CD14-positive monocyte (primary cell): ENCODE measurements at regions not wholly inside any gene's neighbourhood (a gene's known extent, or its start where the extent isn't known, plus 50 kb on each side); places are given as distances from the start of the nearest gene placed in this dataset.

Source experiments
- DNase-seq, 3 donors: peaks; one replicate each; pipeline ENCODE4 v3.0.0-alpha.2; 2011 to 2022
- H2AFZ ChIP-seq: 2 replicates; pipeline ENCODE4 v1.6.0; 2012; ENCODE audit warnings: mild to moderate bottlenecking, low read depth, low read length, inconsistent platforms; ENCODE audit not compliant: insufficient read depth, poor library complexity, severe bottlenecking
- H3K27ac ChIP-seq, 2 donors: 1 replicate in 1 of 2; 2 replicates in 1 of 2; pipeline ENCODE4 v1.5.1; 2012 to 2013; ENCODE audit warnings: low read length in 2 of 2, control low read depth in 1 of 2, inconsistent platforms in 1 of 2, low read depth in 1 of 2, mild to moderate bottlenecking in 1 of 2
- H3K27me3 ChIP-seq, 2 donors: one replicate each; pipeline versions ENCODE4 v1.6.0 to v1.6.1; 2011 to 2013; ENCODE audit warnings: low read length in 2 of 2; ENCODE audit not compliant: control insufficient read depth in 2 of 2, insufficient read depth in 2 of 2
- H3K36me3 ChIP-seq, 2 donors: replicated peaks in 1 of 2; 1 replicate in 1 of 2; 2 replicates in 1 of 2; pipeline versions ENCODE4 v1.5.1 to v1.6.1; 2012 to 2013; ENCODE audit warnings: low read length in 2 of 2, control low read depth in 1 of 2, inconsistent platforms in 1 of 2, mild to moderate bottlenecking in 1 of 2; ENCODE audit not compliant: insufficient read depth in 2 of 2, control insufficient read depth in 1 of 2
- H3K4me1 ChIP-seq, 2 donors: 1 replicate in 1 of 2; 2 replicates in 1 of 2; pipeline versions ENCODE4 v1.5.1 to v1.6.1; 2012 to 2013; ENCODE audit warnings: low read length in 2 of 2, control low read depth in 1 of 2, inconsistent platforms in 1 of 2, mild to moderate bottlenecking in 1 of 2, moderate library complexity in 1 of 2; ENCODE audit not compliant: insufficient read depth in 2 of 2, control insufficient read depth in 1 of 2
- H3K4me2 ChIP-seq: replicated peaks from 2 replicates; pipeline ENCODE3; 2012; ENCODE audit warnings: low read length, moderate library complexity, mild to moderate bottlenecking; ENCODE audit not compliant: poor library complexity, severe bottlenecking; ENCODE audit errors: extremely low read depth
- H3K4me3 ChIP-seq, 3 experiments: fragments of 200-600 bp in 1 of 3; sonication (generic) in 1 of 3; replicated peaks in 1 of 3; 1 replicate in 2 of 3; 2 replicates in 1 of 3; pipeline ENCODE4 v1.5.1; 2011 to 2013; ENCODE audit warnings: low read length in 3 of 3, mild to moderate bottlenecking in 3 of 3, control low read depth in 2 of 3, low read depth in 2 of 3, inconsistent platforms in 1 of 3, moderate library complexity in 1 of 3
- H3K79me2 ChIP-seq: 2 replicates; pipeline ENCODE4 v1.6.0; 2012; ENCODE audit warnings: mild to moderate bottlenecking, control low read depth, inconsistent platforms, low read length, moderate library complexity; ENCODE audit not compliant: insufficient read depth
- H3K9ac ChIP-seq: 2 replicates; pipeline ENCODE4 v1.6.0; 2017; ENCODE audit warnings: low read length, mild to moderate bottlenecking; ENCODE audit not compliant: insufficient read depth, poor library complexity, severe bottlenecking
- H3K9me3 ChIP-seq, 2 donors: replicated peaks in 1 of 2; 1 replicate in 1 of 2; 2 replicates in 1 of 2; pipeline versions ENCODE4 v1.5.1 to v1.6.1; 2012 to 2013; ENCODE audit warnings: low read length in 2 of 2, control low read depth in 1 of 2; ENCODE audit not compliant: control insufficient read depth in 1 of 2, insufficient read depth in 1 of 2
- H4K20me1 ChIP-seq: 2 replicates; pipeline ENCODE4 v1.6.0; 2012; ENCODE audit warnings: mild to moderate bottlenecking, low read length, control low read depth, moderate library complexity; ENCODE audit not compliant: insufficient read depth
- H3K27ac Mint-ChIP-seq, 7 donors: one replicate each; pipeline ENCODE4 v1.8.0; 2020; ENCODE audit warnings: mild to moderate bottlenecking in 7 of 7, mixed read lengths in 7 of 7, moderate library complexity in 6 of 7, inconsistent platforms in 2 of 7
- H3K27me3 Mint-ChIP-seq, 3 donors: one replicate each; pipeline ENCODE4 v1.8.0; 2021 to 2022; ENCODE audit warnings: low read depth in 3 of 3, mild to moderate bottlenecking in 3 of 3, mixed read lengths in 3 of 3, moderate library complexity in 3 of 3, inconsistent platforms in 1 of 3
- H3K36me3 Mint-ChIP-seq, 2 donors: one replicate each; pipeline ENCODE4 v1.8.0; 2020; ENCODE audit warnings: mixed read lengths in 2 of 2, inconsistent platforms in 1 of 2, mild to moderate bottlenecking in 1 of 2
- H3K4me1 Mint-ChIP-seq: one replicate; pipeline ENCODE4 v1.8.0; 2020; ENCODE audit warnings: mild to moderate bottlenecking, mixed read lengths
- H3K4me3 Mint-ChIP-seq, 2 donors: one replicate each; pipeline ENCODE4 v1.8.0; 2020; ENCODE audit warnings: mild to moderate bottlenecking in 2 of 2, mixed read lengths in 2 of 2, moderate library complexity in 1 of 2
- H3K9me3 Mint-ChIP-seq, 7 donors: one replicate each; pipeline ENCODE4 v1.8.0; 2020 to 2022; ENCODE audit warnings: mixed read lengths in 7 of 7, mild to moderate bottlenecking in 6 of 7, moderate library complexity in 6 of 7, inconsistent platforms in 2 of 7
- CTCF ChIP-seq: fragments of 200-600 bp; IDR thresholded peaks from one replicate; pipeline ENCODE4 v1.8.0; 2022; ENCODE audit warnings: antibody characterized with exemption, mild to moderate bottlenecking
- WGBS: methylation state at CpG from one replicate; pipeline ENCODE4 v1.1.5; 2013; ENCODE audit warnings: missing lambda C conversion rate; ENCODE audit not compliant: insufficient coverage; 5-methylcytosine and 5-hydroxymethylcytosine counted together
- intact Hi-C, 2 donors: fragments of 100-400 bp; cut with micrococcal nuclease; formaldehyde crosslinking; loops; one replicate each; pipeline versions ENCODE4 v1.15.0 to v1.15.1; 2023

- no peak overlapping the region for H3K4me2 ChIP-seq
- WGBS, result 99% methylated on average over 5 of the region's 6 CpGs
- H3K27ac Mint-ChIP-seq, result no peak overlapping the region
Observed at GRCh38 chr12:88310666-88311065, 168.6 kb downstream of the TMTC3 start.

GRCh38 chr12:88313554-88313953 is 171.4 kb downstream of the TMTC3 start:
- H3K4me3 Mint-ChIP-seq, result no peak overlapping the region
- DNase-seq, result no peak
- H3K27me3 ChIP-seq, result no peaks in the 10 kb centered on the region
- no peaks in the 10 kb centered on the region for H3K79me2 ChIP-seq
- WGBS, result no CpG with 5 or more reads among the region's 1 CpG
- H3K4me3 ChIP-seq, result no peak overlapping the region
- H3K9ac ChIP-seq, result no peak overlapping the region
- intact Hi-C loops, result no loop called here
- H3K9me3 ChIP-seq, result peaks cover 0 to 2% of the 10 kb centered on the region in 2 donors
- peaks cover 0 to 2% (median 0%) of the 10 kb centered on the region in 7 donors for H3K9me3 Mint-ChIP-seq
- H3K36me3 Mint-ChIP-seq, result no peaks in the 10 kb centered on the region
- no peaks in the 10 kb centered on the region for H4K20me1 ChIP-seq
- no peak overlapping the region for H3K4me2 ChIP-seq
- H3K4me1 Mint-ChIP-seq, result peaks cover 4% of the 10 kb centered on the region
- no peaks in the 10 kb centered on the region for H3K36me3 ChIP-seq
- H3K4me1 ChIP-seq, result peaks cover 0 to 8% of the 10 kb centered on the region in 2 donors
- H2AFZ ChIP-seq, result no peak overlapping the region
- no peak for TF ChIP-seq CTCF
- no peaks in the 10 kb centered on the region for H3K27me3 Mint-ChIP-seq
- H3K27ac Mint-ChIP-seq, result no peak overlapping the region
- no peak overlapping the region for H3K27ac ChIP-seq

More at GRCh38 chr12:88310666-88311065, 168.6 kb downstream of the TMTC3 start:
- Mint-ChIP-seq H3K27me3 (no peaks in the 10 kb centered on the region), H3K36me3 (no peaks in the 10 kb centered on the region), H3K9me3 (peaks cover 0 to 5% (median 0%) of the 10 kb centered on the region in 7 donors), H3K4me3 (no peak overlapping the region), H3K4me1 (peaks cover 4% of the 10 kb centered on the region)
- Histone ChIP-seq H2AFZ (no peak overlapping the region), H3K4me1 (peaks cover 0 to 8% of the 10 kb centered on the region in 2 donors), H4K20me1 (no peaks in the 10 kb centered on the region), H3K27ac (no peak overlapping the region), H3K79me2 (no peaks in the 10 kb centered on the region), H3K27me3 (no peaks in the 10 kb centered on the region), H3K9me3 (no peaks in the 10 kb centered on the region), H3K4me3 (no peak overlapping the region), H3K9ac (no peak overlapping the region), H3K36me3 (no peaks in the 10 kb centered on the region)
- no peak for TF ChIP-seq CTCF
- intact Hi-C loops, result no loop called here
- no peak for DNase-seq
